HG03103 (cell line): ENCODE measurements at regions not wholly inside any gene's neighbourhood (a gene's known extent, or its start where the extent isn't known, plus 50 kb on each side); places are given as distances from the start of the nearest gene placed in this dataset.

ENCODE experiments used
- ATAC-seq: cut with Tn5 transposase; IDR thresholded peaks from one replicate; pipeline ENCODE4 v1.9.1; 2021; ENCODE audit warnings: low read depth; ENCODE audit not compliant: unreplicated experiment

DNA sequence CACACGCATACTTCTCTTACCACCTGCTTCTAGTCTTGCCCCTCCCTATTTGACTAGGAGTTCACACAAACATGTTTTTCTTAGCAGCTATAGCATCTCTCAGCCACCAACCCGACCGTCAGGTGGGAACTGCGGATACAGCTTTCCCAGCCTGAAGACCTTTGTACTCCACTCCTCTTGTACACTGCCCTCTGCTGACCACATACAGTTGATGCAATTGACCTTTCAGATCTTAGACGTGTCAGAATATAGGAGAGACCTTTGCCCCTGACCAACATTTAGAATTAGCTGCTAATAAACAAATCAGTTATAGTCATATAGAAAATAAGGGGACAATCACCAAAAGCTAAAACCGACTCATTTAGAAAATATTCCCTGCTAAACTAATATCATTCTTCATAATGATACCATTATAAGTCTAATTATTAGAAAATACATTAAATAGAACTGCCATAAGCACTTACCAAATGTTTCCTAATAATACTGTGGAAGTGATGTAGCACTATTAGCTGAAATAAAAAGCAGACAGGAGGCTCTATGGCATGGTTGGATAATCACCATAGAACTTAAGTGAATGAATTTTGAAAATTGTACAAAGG is 208.4 kb downstream of the RAD51AP2 start:
- ATAC-seq = peak; percentile 96

DNA sequence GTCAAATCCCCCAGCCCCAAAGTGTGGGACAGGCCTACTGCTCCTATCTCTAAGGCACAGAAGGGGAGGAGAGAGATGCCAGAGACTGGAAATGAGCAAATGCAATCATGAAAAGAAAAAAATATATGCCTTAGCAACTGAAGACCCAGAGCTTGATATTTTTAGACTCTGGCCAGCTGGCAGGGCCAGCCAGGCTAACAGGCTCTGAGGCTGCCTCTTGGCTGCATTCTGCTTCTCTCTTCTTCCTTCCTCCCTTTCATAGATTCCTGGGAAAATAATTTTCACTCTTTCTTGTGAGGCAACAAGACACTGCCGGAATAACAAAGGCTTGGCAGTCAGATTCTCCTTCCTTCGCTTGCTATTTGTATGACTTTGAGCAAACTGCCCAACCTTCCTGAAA is 209.1 kb downstream of the RAD51AP2 start:
- no peak for ATAC-seq

DNA sequence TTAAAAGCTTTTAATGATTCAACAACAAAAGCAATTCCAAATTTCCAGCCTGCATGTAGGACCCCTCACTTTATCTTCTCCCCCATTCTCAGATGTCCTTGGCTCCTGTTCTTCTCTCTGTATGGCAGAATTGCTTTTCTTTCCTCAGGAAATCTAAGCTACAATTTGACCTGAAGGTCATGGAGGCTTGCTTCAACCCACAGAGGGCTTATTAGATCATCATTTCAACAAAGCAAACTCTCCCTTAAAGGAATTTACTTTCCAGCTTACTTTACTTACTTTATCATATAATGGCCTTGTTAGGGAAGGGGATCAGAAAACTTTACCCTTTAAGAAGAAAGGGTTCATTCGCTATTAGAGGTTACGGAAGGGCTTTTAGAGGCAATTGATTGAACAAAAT is 211.5 kb downstream of the RAD51AP2 start:
- no peak for ATAC-seq

DNA sequence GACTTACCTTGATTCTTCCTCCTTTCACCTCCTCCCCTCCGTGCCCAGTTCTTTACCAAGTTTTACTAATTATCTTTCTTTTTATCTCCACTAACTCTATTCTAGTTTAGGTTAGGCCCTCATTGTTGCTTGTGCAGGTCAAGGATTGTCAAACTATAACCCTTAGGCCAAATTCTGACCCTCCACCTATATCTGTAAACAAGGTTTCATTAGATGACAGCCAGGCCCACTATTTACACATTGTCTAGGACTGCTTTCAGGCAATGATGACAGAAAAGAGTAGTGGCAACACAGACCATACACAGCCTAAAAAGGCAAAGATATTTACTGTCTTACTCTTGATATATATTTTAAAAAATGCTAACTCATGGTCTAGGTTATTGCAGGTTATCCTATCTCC is 212.0 kb downstream of the RAD51AP2 start:
- no peak for ATAC-seq

DNA sequence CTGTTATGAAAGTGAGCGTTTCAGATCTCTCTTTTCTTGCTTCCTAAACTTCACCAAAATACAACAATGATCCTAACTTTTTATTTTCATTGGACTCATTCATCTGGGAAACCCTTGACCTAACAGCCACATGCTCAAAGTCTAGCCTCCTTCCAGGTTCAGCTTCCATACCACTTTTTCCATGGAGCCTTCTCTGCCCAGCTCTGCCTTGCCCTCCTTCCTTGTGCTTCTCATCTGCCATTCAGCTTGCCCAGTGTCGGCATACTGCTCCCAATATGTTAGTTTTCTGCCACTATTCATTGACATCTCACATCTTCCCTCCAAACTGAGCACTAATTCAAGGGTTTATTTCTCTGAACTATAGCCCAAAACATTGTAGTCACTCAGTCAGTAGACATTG is 214.7 kb downstream of the RAD51AP2 start:
- no peak for ATAC-seq

DNA sequence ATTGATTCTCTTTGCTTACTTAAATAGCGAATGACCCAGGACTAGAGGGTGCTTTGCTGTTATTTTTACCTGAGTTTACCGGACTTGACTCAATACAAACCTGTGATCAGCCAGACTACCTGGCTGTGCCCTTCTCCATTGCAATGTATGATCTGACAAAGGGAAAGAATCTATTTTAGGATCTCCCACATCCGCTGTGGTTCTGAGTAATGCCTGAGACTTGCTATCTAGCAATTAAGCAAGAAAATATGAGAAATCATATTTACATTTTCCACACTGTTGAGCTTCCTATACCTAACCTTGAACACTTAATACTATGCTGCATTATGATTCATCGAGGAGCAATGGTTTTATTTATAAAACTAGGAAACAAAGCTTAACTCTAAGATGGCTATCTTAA is 215.2 kb downstream of the RAD51AP2 start:
- no peak for ATAC-seq

GRCh38 chr2:17302281-17302680 is 216.0 kb downstream of the RAD51AP2 start:
- no peak for ATAC-seq

GRCh38 chr2:17301437-17301836 is 216.8 kb downstream of the RAD51AP2 start:
- ATAC-seq = no peak

DNA sequence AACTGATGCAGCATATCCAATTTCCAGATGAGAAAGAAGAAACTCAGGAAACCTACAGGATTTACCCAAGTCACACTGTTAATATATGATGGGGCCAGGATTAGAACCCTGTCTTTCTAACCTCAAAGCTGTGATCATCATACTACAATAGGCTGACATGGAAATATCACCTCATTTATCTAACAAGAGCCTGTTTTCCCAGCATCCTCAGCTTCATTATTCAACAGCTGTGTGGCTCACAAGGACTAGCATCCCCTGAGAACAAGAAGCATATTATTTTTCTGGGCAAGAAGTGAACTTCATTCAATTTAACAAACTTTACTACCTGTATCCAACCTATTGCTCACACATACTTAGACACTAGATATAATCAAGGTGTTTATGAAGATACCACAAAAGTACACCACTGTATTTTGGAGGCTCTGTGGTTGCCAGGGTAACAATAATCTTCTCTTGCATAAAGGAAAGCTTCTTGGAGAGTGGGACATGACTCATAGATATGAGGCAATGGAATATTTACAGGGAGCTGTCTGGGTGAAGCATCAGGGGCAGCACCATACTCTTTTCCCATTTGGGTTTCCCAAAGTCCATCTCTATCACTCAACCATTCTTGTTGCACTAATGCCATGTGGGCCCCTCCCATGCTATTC is 218.2 kb downstream of the RAD51AP2 start:
- no peak for ATAC-seq

DNA sequence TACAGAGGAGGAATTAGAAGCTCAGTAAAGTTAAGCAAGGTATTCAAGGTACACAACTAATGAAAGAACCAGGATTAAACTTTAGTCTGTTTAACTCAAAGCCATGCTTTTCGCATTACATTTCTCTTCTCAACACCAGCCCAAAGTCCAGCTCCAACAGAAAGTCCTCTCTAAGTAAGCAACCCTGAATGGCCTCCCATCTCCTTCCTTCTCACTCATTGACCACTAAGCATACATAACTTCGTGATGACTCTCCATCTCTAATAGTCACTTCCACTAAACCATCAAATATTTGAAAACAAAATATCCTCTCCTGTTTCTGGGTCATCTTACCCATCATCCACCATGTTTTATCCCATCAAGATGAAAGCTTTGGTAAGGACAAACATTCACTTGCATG is 219.8 kb downstream of the RAD51AP2 start:
- no peak for ATAC-seq

GRCh38 chr2:17296686-17297085 is 221.6 kb downstream of the RAD51AP2 start:
- ATAC-seq = no peak

- ATAC-seq = no peak
Observed at GRCh38 chr2:17289669-17290068, 228.6 kb downstream of the RAD51AP2 start.

- no peak for ATAC-seq
Observed at GRCh38 chr2:17287183-17287582, 231.1 kb downstream of the RAD51AP2 start.

- no peak for ATAC-seq
Observed at GRCh38 chr2:17282826-17283225, 235.4 kb downstream of the RAD51AP2 start.

GRCh38 chr2:17282245-17282644 is 236.0 kb downstream of the RAD51AP2 start:
- ATAC-seq = no peak

DNA sequence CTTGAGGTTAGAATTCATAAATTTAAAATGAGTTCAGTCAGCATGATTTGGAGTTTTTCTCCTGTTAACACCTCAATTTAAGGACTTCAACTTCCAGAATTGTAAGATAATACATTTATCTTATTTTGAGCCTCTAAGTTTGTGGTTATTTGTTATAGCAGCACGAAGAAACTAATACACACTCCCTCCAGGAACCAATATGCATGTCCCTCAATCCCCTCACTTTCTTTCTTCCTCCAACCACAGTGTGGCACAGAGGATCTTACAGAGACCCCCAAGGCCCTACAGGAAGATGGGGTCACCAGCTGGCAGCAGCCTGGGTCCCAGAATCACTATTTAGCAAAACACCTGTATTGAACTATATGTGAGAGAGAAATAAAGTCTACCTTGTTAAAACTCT is 242.0 kb downstream of the RAD51AP2 start:
- no peak for ATAC-seq

GRCh38 chr2:17272652-17273525 is 245.4 kb downstream of the RAD51AP2 start:
- peak; percentile 40 for ATAC-seq

DNA sequence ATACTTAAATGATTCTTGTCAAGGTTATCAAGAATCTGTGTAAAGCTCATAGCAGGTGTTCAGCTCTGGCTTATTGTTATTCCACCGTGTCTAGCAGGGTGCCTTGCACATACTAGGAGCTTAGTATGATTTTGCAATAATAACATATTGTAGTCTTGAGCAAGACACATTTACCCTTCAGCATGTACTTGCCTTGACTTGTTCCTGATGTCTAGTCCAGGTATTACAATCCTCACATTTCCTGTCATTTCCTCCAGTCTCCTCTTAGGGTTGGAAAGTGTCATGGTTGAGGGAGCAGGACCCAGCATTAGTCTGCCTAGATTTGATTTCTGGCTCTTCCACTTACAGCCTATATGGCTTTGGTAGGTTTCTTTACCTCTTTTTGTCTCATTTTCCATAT is 246.1 kb downstream of the RAD51AP2 start:
- ATAC-seq = no peak

GRCh38 chr2:17271416-17271815 is 246.8 kb downstream of the RAD51AP2 start:
- no peak for ATAC-seq

- peak; percentile 46 for ATAC-seq
Observed at GRCh38 chr2:17270894-17271293, 247.3 kb downstream of the RAD51AP2 start.

- no peak for ATAC-seq
Observed at GRCh38 chr2:17263570-17263968, 254.7 kb downstream of the RAD51AP2 start.
